Caco-2 (cell line): ENCODE measurements at regions not wholly inside any gene's neighbourhood (a gene's known extent, or its start where the extent isn't known, plus 50 kb on each side); places are given as distances from the start of the nearest gene placed in this dataset.

Experiments used
- BruUV-seq: library from RNA; stranded (reverse); fragments of 400-500 nt; replicated peaks from 2 replicates; lab custom pipeline; 2021; lab: Mats Ljungman, UMichigan
- CTCF ChIA-PET: fragments of 300-600 bp; sonication (Branson Sonifier 250); formaldehyde crosslinking; loops from one replicate; lab custom pipeline; 2022; ENCODE audit warnings: antibody characterized with exemption; lab: Charles Lee
- POLR2A ChIA-PET: fragments of 300-600 bp; sonication (Branson Sonifier 250); formaldehyde crosslinking; loops from one replicate; lab custom pipeline; 2022; ENCODE audit warnings: antibody characterized with exemption; lab: Charles Lee
- DNase-seq, 2 experiments: peaks; one replicate each; pipeline versions ENCODE4 v3.0.0 to v3.0.0-alpha.2; 2020 to 2022
- H3K27me3 ChIP-seq: replicated peaks from 2 replicates; pipeline ENCODE4 v1.6.0; 2011; ENCODE audit warnings: low read length; ENCODE audit not compliant: control insufficient read depth, insufficient read depth
- H3K36me3 ChIP-seq: 2 replicates; pipeline ENCODE4 v1.5.1; 2011; ENCODE audit warnings: low read length; ENCODE audit not compliant: control insufficient read depth, insufficient read depth
- H3K4me1 ChIP-seq: fragments of 250-450 bp; sonication (Bioruptor Pico); 2 replicates; pipeline ENCODE4 v1.5.1; 2020; ENCODE audit warnings: mild to moderate bottlenecking
- H3K4me3 ChIP-seq: 2 replicates; pipeline ENCODE4 v1.5.1; 2011; ENCODE audit warnings: low read depth, mild to moderate bottlenecking, control low read depth, low read length
- H3K9me3 ChIP-seq: fragments of 250-450 bp; sonication (Bioruptor Pico); 2 replicates; pipeline ENCODE4 v1.5.1; 2020; ENCODE audit warnings: mild to moderate bottlenecking, moderate library complexity
- H3K27ac Mint-ChIP-seq: one replicate; pipeline ENCODE4 v1.8.0; 2022; ENCODE audit warnings: mixed read lengths; ENCODE audit not compliant: unreplicated experiment
- H3K27me3 Mint-ChIP-seq: one replicate; pipeline ENCODE4 v1.8.0; 2022; ENCODE audit warnings: mixed read lengths; ENCODE audit not compliant: insufficient read depth, unreplicated experiment
- H3K36me3 Mint-ChIP-seq: one replicate; pipeline ENCODE4 v1.8.0; 2022; ENCODE audit warnings: mild to moderate bottlenecking, mixed read lengths; ENCODE audit not compliant: insufficient read depth, unreplicated experiment
- H3K4me1 Mint-ChIP-seq: one replicate; pipeline ENCODE4 v1.8.0; 2022; ENCODE audit warnings: low read depth, mixed read lengths; ENCODE audit not compliant: unreplicated experiment
- H3K4me3 Mint-ChIP-seq: one replicate; pipeline ENCODE4 v1.8.0; 2022; ENCODE audit warnings: mild to moderate bottlenecking, moderate library complexity, mixed read lengths; ENCODE audit not compliant: unreplicated experiment
- H3K9me3 Mint-ChIP-seq: one replicate; pipeline ENCODE4 v1.8.0; 2022; ENCODE audit warnings: mixed read lengths; ENCODE audit not compliant: unreplicated experiment
- CTCF ChIP-seq, 2 experiments: fragments of 200-600 bp in 1 of 2; IDR thresholded peaks; 1 replicate in 1 of 2; 2 replicates in 1 of 2; pipeline versions ENCODE4 v1.5.1 to v1.8.0; 2011 to 2022; ENCODE audit warnings: antibody characterized with exemption in 1 of 2, control low read depth in 1 of 2, inconsistent platforms in 1 of 2, low read depth in 1 of 2, low read length in 1 of 2, mild to moderate bottlenecking in 1 of 2, moderate library complexity in 1 of 2; ENCODE audit not compliant: insufficient read depth in 1 of 2, severe bottlenecking in 1 of 2, unreplicated experiment in 1 of 2
- intact Hi-C: fragments of 100-400 bp; cut with micrococcal nuclease; formaldehyde crosslinking; loops from one replicate; pipeline ENCODE4 v1.10.0; 2022; ENCODE audit not compliant: unreplicated experiment

GRCh38 chr7:13031468-13031867 is 344.0 kb downstream of the ARL4A start:
- Histone ChIP-seq H3K4me1 (peaks cover 25% of the 10 kb centered on the region), H3K9me3 (peaks cover 3% of the 10 kb centered on the region; the same call in 1 of the 2 replicates), H3K4me3 (no peak overlapping the region), H3K27me3 (no peaks in the 10 kb centered on the region), H3K36me3 (no peaks in the 10 kb centered on the region; the same call in 1 of the 2 replicates)
- POLR2A ChIA-PET = interaction anchor here (0.5 kb wide), 1 partner anchor 345 kb away, joined by 3 read pairs; no protein-coding TSS in a partner anchor
- Mint-ChIP-seq H3K27me3 (no peaks in the 10 kb centered on the region), H3K4me3 (no peak overlapping the region), H3K4me1 (peaks cover 32% of the 10 kb centered on the region), H3K36me3 (peaks cover 32% of the 10 kb centered on the region), H3K27ac (peak overlapping the region; percentile 72), H3K9me3 (peaks cover 11% of the 10 kb centered on the region)
- CTCF ChIA-PET = no interaction called here
- no TSS peak for BruUV-seq
- intact Hi-C loops = no loop called here
- TF ChIP-seq CTCF (IDR thresholded peaks at IDR 0.05; ENCODE audit: insufficient read depth in 1 of 2, low read depth in 1 of 2, low read length in 1 of 2, severe bottlenecking in 1 of 2, unreplicated experiment in 1 of 2) = no peak
- no peak for DNase-seq

GRCh38 chr7:13032084-13032483 is 344.7 kb downstream of the ARL4A start:
- BruUV-seq = no TSS peak
- DNase-seq = no peak
- ChIA-PET POLR2A (no interaction called here), CTCF (no interaction called here)
- peaks cover 3% of the 10 kb centered on the region; the same call in 1 of the 2 replicates for H3K9me3 ChIP-seq
- H3K36me3 ChIP-seq = no peaks in the 10 kb centered on the region; the same call in 1 of the 2 replicates
- H3K4me1 ChIP-seq = peaks cover 25% of the 10 kb centered on the region
- no peaks in the 10 kb centered on the region for H3K27me3 ChIP-seq
- Mint-ChIP-seq H3K27me3 (no peaks in the 10 kb centered on the region), H3K4me1 (peaks cover 32% of the 10 kb centered on the region), H3K36me3 (peaks cover 35% of the 10 kb centered on the region), H3K27ac (peak overlapping the region; percentile 72), H3K9me3 (peaks cover 11% of the 10 kb centered on the region), H3K4me3 (no peak overlapping the region)
- H3K4me3 ChIP-seq = no peak overlapping the region
- intact Hi-C loops = loop anchor here (1.0 kb wide), 1 partner anchor 345 kb away; the partner anchor contains the start of gene ARL4A
- TF ChIP-seq CTCF (IDR thresholded peaks at IDR 0.05; ENCODE audit: insufficient read depth in 1 of 2, low read depth in 1 of 2, low read length in 1 of 2, severe bottlenecking in 1 of 2, unreplicated experiment in 1 of 2) = no peak

- no peaks in the 10 kb centered on the region for H3K27me3 Mint-ChIP-seq
- H3K9me3 Mint-ChIP-seq = peaks cover 11% of the 10 kb centered on the region
- peaks cover 32% of the 10 kb centered on the region for H3K4me1 Mint-ChIP-seq
- DNase-seq = peak; percentile 33 to 42
- TF ChIP-seq CTCF (IDR thresholded peaks at IDR 0.05; ENCODE audit: insufficient read depth in 1 of 2, low read depth in 1 of 2, low read length in 1 of 2, severe bottlenecking in 1 of 2, unreplicated experiment in 1 of 2) = no peak
- Histone ChIP-seq H3K4me3 (no peak overlapping the region), H3K27me3 (no peaks in the 10 kb centered on the region), H3K36me3 (no peaks in the 10 kb centered on the region; the same call in 1 of the 2 replicates), H3K4me1 (peaks cover 25% of the 10 kb centered on the region), H3K9me3 (peaks cover 3% of the 10 kb centered on the region; the same call in 1 of the 2 replicates)
- CTCF ChIA-PET = no interaction called here
- intact Hi-C loops = loop anchor here (1.0 kb wide), 1 partner anchor 345 kb away; the partner anchor contains the start of gene ARL4A
- POLR2A ChIA-PET = no interaction called here
- H3K4me3 Mint-ChIP-seq = no peak overlapping the region
- no TSS peak for BruUV-seq
- H3K27ac Mint-ChIP-seq = peak overlapping the region; percentile 72
- H3K36me3 Mint-ChIP-seq = peaks cover 35% of the 10 kb centered on the region
These were observed 345.1 kb downstream of the ARL4A start for GRCh38 chr7:13032576-13032975.
